IPS-NIHi11 (cell line): ENCODE measurements at regions not wholly inside any gene's neighbourhood (a gene's known extent, or its start where the extent isn't known, plus 50 kb on each side); places are given as distances from the start of the nearest gene placed in this dataset.
"Not testable (repeated sequence)": the region's sequence is repeated elsewhere in the genome, so short reads cannot be mapped to it uniquely, and the experiment has no call there.

Source experiments
- DNase-seq: peaks from one replicate; pipeline ENCODE4 v3.0.0; 2012; ENCODE audit warnings: mixed read lengths, low spot score

DNA sequence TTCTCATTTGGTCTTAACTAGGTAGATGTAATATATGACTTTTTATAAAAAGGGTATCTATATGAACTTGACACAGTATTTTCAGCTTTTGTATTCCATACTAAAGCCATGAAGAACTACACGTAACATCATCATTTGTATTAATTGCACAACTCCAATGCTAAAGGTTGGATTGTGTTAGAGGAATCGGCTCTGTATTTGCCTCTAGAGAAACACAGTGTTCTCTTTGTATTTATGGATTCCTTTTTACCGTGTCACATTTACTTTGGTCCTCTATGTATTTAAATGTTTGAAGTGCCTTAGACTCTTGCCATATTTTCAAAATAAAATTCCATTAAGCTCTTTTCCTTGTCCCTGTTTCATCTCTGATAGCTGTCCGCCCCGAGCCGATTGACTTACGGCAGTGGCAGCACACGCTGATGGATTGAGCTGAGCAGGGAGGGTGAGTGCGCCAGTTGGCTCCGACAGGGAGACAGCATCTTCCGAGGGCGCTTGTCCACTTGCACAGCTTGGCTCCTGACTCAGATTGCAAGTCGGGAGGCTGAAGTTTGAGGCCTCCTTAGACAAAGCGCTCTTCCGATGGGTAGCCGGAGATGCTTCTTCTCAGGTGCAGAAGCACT lies 95.6 kb upstream of the DMRT1 start:
- DNase-seq, result no peak

DNA sequence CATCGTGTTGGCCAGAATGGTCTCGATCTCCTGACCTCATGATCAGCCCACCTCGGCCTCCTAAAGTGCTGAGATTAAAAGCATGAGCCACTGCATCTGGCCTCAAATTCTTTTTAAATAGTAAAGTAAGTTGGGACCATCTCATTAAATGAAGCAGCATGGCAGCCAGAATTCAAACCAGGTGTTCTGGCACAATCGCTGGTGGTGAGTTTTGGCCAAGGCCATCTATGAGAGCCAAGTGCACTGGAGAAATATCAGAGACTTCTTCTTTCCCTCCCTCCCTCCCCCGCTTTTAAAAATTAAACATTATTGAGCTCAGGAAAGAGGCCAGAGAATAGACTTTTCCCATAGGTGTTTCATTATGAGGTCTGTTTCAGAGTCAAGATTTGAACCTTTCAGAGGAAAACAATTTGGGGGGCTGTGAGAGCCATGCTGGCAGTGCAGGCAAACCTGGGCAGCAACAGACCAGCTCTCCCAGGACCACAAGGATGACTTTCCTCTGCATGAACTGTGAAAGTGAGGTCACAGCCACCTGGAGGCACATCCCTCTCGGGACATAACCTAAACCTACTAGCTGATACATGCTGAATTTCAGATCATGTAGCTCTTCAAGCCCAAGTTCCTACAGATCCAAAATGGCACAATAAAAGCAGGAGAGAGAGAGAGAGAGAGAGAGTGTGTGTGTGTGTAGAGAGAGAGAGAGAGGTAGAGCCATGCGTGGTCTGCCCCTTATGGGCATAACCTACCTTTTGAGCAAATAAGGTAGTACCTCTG lies 94.6 kb upstream of the DMRT1 start:
- DNase-seq, result no peak

DNA sequence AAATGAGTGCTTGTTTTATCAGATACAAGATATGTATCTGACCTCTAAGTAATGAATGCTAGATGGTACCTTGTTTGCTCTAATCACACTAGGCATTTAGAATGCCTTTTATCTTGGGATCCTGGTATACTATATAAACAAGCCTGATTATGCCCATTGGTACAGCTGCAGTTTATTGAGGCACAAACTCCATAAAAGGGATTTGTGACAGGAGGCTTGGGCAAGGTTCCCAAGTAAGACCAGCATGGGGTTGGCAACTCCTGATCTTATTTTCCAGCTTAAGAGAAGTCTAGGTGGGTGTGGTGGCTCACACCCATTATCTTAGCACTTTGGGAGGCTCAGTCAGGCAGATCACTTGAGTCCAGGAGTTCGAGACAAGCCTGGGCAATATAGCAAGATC lies 93.9 kb upstream of the DMRT1 start:
- DNase-seq, result no peak

DNA sequence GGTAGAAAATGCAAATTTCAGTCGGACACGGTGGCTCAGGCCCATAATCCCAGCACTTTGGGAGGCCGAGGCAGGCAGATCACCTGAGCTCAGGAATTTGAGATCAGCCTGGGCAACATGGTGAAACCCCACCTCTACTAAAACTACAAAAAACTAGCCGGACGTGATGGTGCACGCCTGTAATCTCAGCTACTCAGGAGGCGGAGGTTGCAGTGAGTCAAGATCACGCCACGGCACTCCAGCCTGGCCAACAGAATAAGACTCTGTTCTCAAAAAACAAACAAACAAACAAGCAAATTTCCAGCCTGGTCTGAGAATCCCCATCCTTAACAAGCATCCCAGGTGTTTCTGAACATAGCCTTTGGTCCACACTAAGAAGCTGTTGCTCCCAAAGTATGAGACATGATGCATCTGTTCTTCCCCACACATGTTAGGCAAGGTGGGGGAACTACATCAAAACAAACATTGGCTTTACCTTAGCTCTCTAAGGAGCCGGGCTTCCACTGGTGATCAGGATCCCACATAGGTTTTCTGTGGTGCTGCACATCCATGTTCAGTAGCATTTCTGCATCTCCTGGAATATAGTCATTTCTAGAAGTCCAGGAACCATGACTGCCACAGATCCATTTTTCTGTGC lies 92.5 kb upstream of the DMRT1 start:
- DNase-seq, result no peak

DNA sequence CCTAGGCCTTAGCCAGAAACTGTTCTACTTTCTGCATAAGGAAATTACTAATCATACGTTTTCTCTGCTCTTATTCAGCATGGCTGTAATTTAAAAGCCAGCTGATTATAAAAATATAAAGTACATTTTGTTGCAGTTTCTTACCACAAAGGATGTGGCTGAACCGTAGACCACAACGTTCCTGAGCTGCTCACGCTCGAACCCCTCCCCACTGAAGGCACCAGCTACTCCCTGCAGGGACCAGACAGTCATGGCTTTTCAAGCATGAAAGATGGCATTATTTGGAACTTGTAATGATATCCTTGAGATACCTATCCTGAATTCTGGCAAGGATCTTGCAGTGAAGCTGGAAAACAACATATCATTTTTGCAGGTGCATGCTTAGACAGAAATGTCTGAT lies 91.8 kb upstream of the DMRT1 start:
- DNase-seq, result no peak

DNA sequence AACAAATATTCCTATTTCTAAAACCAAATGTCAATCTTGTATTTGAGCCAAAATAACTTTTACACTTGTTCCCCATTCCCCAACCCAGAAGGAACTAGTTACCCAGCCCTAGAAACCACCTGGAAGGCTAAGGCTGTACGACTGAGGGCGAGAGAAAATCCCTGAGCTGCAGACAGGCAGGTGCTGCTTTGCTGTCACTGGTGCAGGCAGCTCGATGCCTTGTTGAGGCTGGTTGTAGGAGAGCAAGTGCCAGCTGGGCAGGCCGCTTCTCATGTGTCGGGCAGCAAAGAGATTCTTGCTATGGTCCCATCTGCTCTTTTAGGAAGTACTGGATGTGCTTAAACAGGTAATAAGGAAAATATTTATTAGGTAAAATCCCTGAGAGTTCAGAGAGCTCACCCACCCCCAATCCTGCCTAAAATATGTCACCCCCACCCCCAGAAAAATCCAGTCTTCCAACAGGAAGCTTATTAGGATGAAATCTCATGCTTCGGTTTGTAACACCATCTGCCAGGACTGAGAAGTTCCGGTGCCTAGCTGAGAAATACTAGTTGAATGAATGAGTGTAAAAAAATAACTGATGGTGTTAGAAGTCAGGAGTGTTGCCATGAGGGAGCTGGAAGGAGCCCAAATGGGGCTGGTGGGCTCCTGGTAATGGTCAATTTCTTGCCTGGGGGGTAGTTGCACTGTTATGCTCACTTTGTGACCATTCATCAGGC lies 91.1 kb upstream of the DMRT1 start:
- DNase-seq, result no peak

DNA sequence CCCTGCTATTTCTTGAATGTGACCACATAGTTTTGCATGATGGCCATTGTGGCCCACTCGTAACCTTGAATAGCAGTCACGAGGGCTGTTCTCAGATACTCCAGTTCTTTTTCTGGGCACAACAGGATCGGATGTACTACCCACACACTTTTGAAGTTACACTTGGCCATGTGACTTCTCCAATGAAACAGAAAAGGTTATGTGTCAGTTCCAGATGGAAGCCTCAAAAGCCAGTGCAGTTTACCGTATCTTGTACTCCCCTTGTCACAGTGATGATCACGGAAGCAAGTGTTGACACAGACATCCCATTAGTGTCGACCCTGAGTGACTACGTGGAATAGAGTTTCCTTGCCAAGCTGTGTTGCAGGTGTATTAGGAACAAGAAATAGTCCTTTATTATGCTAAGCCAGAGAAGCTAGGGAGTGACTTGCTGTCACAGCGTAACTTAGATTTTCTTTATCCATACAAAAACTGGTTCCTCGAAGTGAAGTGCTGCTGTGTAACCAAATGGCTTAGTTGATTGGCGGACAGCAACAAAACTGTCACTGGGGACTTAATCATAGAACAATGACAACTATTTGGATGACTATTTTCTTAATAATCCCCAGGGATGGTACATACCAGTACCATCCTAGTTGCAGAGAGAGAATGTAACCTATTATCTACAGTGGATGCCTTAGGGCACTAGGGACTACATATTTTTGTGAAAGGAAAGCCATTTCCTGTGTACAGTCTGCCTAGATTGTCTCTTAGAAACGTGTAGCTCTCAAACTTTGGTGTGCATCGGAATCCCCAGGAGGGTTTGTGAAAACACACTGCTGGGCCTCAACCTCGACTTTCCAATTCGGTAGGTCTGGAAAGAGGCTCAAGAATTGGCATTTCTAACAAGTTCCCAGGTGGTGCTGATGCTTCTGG lies 90.1 kb upstream of the DMRT1 start:
- DNase-seq, result no peak

DNA sequence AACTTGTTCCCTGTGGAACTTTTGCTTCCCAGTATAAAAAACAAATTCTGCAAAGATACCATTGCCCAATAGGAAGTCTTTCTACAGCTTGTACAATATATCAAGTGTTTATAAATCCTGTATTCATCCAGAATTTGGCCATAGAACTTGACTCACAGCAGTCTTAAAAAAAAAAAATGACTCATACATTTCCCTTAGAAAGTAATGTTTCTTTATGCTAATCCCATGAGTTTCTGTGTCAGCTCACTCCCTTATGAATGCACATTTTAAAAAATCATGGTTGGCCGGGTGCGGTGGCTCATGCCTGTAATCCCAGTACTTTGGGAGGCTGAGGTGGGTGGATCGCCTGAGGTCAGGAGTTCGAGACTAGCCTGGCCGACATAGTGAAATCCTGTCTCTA lies 89.3 kb upstream of the DMRT1 start:
- no peak for DNase-seq

DNA sequence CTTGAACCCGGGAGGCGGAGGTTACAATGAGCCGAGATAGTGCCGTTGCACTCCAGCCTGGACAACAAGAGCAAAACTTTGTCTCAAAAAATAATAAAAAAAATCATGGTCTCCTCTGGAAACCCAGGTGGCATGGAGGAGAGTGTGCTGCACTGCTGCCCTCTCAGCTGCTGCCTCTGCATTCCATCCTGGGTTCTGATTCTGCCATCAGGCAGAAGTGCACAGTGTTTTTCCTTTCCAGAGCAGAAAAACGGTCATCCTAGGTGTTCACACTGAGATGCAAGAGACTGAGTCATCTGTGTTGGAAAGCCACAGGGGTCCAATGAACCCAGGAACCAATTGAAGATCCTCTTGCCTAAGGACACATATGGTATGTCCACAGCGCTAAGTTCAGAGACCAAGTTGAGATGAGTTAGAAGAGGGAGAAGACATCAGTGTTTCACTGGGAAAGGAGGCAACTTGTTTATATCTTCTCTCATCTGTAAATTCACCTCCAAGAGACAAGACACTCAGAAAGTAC lies 88.8 kb upstream of the DMRT1 start:
- DNase-seq, result no peak

DNA sequence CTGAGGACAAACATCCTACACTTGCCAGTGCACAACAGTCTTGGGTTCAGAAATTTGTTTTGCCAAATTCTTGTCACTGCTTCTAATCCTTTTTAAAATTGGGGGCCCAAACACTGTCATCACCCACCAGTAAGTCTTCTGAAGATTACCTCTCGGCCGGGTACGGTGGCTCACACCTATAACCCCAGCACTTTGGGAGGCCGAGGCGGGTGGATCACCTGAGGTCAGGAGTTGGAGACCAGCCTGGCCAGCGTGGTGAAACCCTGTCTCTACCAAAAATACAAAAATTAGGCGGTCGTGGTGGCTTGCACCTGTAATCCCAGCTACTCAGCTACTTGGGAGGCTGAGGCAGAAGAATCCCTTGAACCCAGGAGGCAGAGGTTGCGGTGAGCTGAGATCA lies 87.8 kb upstream of the DMRT1 start:
- not testable (repeated sequence) for DNase-seq

DNA sequence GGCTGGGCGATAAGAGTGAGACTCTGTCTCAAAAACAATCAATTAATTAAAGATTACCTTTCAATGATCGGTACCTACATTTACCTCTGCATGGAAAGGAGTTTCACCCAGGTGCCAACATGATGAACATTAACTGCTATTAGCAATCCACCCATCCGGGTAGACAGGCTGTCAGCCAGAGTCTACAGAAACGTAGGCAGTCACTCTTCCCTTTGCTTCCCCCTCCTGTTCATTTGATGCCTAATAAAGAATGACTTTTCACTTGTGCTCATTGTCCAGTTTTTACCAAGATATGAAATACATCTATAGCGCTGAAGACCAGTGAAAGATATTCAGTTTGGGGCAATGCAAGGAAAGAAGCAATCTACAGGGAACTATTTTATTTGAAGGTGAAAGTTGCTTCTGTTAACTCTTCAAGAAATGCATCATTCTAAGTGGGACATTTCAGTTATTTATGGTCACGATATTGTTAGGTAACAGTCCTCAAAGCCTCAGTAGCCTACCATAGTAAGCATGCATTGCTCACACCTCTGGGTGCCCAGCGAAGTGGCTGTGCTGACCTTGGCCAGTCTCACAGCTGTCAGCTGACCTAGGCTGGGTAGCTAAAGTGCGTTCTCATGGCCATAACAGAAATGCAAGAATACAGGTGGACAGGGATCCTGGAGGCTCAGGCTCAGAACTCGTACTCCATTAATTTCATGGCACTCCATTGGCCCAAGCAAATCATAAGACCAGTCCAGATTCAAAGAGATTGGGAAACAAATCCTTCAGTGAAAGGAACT lies 87.2 kb upstream of the DMRT1 start:
- DNase-seq, result no peak

DNA sequence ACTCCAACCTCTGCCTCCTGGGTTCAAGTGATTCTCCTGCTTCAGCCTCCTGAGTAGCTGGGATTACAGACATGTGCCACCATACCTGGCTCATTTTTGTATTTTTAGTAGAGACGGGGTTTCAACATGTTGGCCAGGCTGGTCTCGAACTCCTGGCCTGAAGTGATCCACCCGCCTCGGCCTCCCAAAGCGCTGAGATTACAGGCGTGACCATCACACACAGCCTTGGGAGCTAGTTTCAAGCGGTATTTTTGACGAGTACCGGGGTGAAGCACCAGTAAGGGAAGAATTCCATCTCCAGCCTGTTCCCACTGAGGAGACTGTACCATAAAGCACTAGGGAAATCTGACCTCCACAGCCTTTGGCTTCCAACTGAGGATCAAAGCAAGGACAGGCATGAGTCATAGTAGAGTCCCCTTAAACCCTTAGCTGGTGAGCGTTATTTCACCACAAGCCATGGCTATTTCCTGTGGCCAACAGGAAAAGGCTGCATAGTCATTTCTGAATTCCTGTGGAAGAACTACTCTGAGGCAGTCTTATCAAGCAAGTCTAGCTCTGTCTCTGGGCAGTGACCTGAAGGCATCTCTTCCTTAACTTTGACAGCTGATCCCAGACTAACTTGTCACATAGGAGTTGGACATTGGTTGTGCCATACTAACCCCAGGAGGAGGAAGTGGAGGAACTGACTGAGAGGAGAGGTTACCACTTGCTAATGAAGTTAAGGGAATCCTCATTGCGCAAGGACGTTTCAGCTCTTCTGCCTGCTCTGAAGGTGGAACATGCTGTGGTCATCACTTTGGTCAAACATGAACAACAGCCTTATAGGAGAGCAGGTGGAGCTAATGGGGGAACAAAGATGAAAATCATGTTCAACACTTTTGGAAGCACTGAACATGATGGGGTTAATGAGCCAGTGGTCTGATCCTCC lies 85.8 kb upstream of the DMRT1 start:
- peak; percentile 42 for DNase-seq

DNA sequence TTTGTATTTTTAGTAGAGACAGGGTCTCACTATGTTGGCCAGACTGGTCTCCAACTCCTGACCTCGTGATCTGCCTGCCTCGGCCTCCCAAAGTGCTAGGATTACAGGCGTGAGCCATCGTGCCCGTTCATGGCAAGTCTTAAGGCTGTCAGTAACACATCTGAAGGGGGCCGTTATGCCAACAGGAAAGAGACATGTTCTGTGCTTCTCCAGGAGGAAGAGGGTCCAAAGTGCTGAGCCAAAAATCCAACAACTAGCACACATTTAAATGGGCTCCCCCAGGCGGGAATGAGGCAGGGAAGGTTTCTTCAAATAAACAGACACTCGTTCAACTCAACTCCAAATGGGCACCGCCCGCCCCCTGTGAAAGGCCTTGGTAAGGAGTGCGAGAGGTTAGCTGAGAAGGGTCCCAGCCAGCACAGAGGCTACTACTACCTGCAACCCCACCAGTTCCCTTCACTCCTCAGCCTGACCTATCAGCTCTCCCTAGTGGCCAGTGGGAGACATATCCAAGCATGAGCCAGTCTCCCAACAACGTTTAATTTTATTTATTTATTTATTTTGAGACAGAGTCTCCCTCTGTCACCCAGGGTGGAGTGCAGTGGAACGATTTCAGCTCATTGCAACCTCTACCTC lies 84.1 kb upstream of the DMRT1 start:
- DNase-seq, result peak; percentile 89

DNA sequence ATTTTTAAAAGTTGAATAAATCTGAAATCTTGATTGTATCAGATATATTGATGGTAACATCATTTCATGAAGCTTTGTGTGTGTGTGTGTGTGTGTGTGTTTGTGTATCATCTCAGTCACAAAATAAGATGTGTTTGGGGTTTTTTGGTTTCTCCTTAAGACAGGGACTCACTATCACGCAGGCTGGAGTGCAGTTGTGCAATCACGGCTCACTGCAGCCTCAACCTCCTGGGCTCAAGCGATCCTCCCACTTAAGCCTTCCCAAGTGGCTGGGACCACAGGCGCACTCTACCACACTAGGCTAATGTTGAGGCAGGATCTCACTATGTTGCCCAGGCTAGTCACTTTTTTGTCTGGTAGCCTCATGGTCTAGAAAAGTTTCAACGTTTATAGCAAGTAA lies 83.4 kb upstream of the DMRT1 start:
- DNase-seq, result no peak

DNA sequence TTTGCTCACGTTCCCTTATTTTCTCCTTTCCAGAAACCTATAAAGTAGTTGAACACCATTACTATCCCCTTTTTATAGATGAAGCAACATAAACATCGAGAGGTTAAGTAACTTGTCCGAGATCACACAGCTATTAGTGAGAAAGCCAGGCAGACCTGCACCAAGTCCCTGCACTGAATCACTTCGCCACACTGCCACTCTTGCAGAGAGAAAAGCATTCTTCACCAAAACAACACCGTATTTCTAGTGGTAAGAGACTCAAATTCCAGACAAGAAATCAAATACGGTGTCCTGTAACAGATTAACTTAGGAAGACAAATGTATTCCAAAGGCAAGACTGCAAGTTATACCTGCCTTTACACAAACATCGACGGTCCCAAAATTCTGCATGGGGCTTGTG lies 82.0 kb upstream of the DMRT1 start:
- no peak for DNase-seq

DNA sequence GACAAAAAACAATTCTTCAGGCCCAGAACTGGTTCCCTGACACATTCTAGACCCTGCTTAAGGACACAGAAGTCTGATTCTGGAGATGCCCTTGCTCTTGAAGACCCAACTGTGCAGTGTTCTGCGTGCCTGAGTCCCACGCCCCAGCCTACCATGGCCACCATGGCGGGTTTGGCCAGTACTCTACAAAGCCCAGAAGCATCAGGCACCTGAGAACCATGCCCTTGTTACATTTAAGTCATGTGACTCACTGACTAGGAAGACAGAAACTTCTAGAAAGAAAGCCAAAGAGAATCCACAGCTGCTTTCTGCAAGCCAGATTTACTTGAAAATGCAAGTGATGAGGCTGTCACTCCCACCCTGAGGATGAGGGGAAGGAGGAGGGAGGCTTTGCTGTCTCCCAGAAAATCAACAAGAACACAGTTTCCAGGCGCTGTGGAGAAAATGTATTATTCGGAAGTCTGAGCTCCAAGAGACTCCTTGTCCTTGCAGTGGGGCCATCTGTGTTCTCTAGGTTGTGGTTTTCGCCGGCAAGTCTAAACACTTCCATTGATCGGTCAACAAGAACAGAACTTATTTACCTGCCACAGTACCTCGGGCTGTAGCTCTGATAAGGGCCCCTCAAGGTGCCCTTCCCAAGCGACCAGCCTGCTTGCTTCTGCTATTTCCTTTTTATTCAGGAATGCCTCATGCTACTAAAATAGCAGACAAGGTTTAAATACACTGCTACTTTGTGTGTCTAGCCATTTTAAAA lies 81.3 kb upstream of the DMRT1 start:
- DNase-seq, result no peak

DNA sequence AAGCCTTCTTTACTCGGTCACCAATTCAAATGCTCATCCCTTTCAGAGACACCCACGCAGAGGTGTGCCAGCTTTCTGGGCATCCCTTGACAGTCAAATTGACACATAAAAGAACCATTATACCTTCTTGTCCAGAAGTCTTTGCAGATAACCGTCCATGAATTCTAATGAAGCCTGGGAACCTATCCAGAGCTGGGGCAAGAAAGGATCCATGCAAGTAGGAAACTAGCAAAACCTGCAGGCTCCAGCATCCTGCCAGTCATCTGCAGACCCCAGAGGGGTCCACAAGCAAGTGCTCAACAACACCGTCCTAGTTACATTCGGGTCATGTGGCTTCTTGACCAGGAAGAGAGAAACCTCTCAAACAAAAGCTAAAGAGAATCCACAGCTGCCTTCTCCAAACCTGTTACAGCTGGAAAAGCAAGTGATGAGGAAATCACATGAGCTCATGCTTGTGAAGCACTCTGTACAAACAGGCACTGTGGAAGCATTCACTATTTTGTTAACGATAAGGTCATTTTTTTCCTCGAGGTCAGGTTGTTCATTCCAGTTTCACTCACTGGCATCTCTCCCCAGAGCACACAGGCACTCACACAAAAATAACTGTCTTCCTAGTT lies 80.2 kb upstream of the DMRT1 start:
- no peak for DNase-seq
